SU-DHL-6 (cell line): ENCODE measurements at regions not wholly inside any gene's neighbourhood (a gene's known extent, or its start where the extent isn't known, plus 50 kb on each side); places are given as distances from the start of the nearest gene placed in this dataset.
"Not testable (repeated sequence)": the region's sequence is repeated elsewhere in the genome, so short reads cannot be mapped to it uniquely, and the experiment has no call there.

Source experiments
- H2AFZ ChIP-seq: fragments of 200-600 bp; sonication (generic); 2 replicates; pipeline ENCODE4 v1.6.1; 2014; ENCODE audit warnings: low read depth, mild to moderate bottlenecking, moderate library complexity, mixed read lengths, antibody characterized with exemption, low read length; ENCODE audit not compliant: severe bottlenecking
- H3F3A ChIP-seq: fragments of 200-600 bp; shearing (Covaris generic); 2 replicates; pipeline ENCODE4 v1.6.0; 2016; ENCODE audit warnings: antibody characterized with exemption, mild to moderate bottlenecking; ENCODE audit not compliant: insufficient read depth
- H3K27ac ChIP-seq: fragments of 200-600 bp; sonication (generic); 2 replicates; pipeline ENCODE4 v1.5.1; 2016; ENCODE audit warnings: low read depth, mild to moderate bottlenecking, low read length, moderate library complexity, mixed read lengths
- H3K27me3 ChIP-seq: fragments of 200-600 bp; sonication (generic), shearing (Covaris generic); 2 replicates; pipeline ENCODE4 v1.6.0; 2014; ENCODE audit warnings: mild to moderate bottlenecking, low read length
- H3K36me3 ChIP-seq: fragments of 200-600 bp; sonication (generic); 2 replicates; pipeline ENCODE4 v1.6.1; 2014; ENCODE audit warnings: mild to moderate bottlenecking, low read length, mixed read lengths
- H3K4me2 ChIP-seq: fragments of 300-600, 200-600 bp; shearing (Covaris generic), sonication (generic); 2 replicates; pipeline ENCODE4 v1.6.0; 2014; ENCODE audit warnings: low read length, low read depth, mild to moderate bottlenecking; ENCODE audit not compliant: poor library complexity, severe bottlenecking
- H3K4me3 ChIP-seq: fragments of 200-600 bp; sonication (generic); 2 replicates; pipeline ENCODE4 v1.5.1; 2014; ENCODE audit warnings: antibody characterized with exemption, low read length, mild to moderate bottlenecking, mixed read lengths; ENCODE audit not compliant: insufficient read depth, poor library complexity, severe bottlenecking
- H3K79me2 ChIP-seq: fragments of 200-600 bp; sonication (generic); 2 replicates; pipeline ENCODE4 v1.6.1; 2014; ENCODE audit warnings: mild to moderate bottlenecking, low read length, moderate library complexity; ENCODE audit not compliant: insufficient read depth
- H3K9ac ChIP-seq: fragments of 200-600 bp; sonication (generic); 2 replicates; pipeline ENCODE4 v1.7.0; 2014; ENCODE audit warnings: mild to moderate bottlenecking, low read length
- H3K9me2 ChIP-seq: fragments of 200-600 bp; sonication (generic); replicated peaks from 2 replicates; pipeline ENCODE4 v1.6.1; 2014; ENCODE audit warnings: low read length; ENCODE audit not compliant: insufficient read depth
- H3K9me3 ChIP-seq: fragments of 200-600 bp; sonication (generic); 2 replicates; pipeline ENCODE4 v1.6.1; 2014; ENCODE audit warnings: low read length, mixed read lengths; ENCODE audit not compliant: insufficient read depth
- H4K20me1 ChIP-seq: fragments of 200-600 bp; sonication (generic); 2 replicates; pipeline ENCODE4 v1.6.1; 2014; ENCODE audit warnings: low read depth, mild to moderate bottlenecking, antibody characterized with exemption, low read length, moderate library complexity, mixed read lengths
- EZH2phosphoT487 ChIP-seq: fragments of 200-600 bp; sonication (generic), shearing (Covaris generic); conservative IDR thresholded peaks from 2 replicates; pipeline ENCODE4 v1.6.1; 2018; ENCODE audit warnings: mild to moderate bottlenecking, antibody characterized with exemption, low read length, moderate library complexity, mixed read lengths
- TF ChIP-seq, protein P1 (sequence below): fragments of 200-600 bp; sonication (generic); IDR thresholded peaks from one replicate; pipeline ENCODE4 v1.5.1; 2017; ENCODE audit warnings: antibody characterized with exemption, mild to moderate bottlenecking, low read length, moderate library complexity; ENCODE audit not compliant: insufficient read depth, poor library complexity, severe bottlenecking

DNA sequence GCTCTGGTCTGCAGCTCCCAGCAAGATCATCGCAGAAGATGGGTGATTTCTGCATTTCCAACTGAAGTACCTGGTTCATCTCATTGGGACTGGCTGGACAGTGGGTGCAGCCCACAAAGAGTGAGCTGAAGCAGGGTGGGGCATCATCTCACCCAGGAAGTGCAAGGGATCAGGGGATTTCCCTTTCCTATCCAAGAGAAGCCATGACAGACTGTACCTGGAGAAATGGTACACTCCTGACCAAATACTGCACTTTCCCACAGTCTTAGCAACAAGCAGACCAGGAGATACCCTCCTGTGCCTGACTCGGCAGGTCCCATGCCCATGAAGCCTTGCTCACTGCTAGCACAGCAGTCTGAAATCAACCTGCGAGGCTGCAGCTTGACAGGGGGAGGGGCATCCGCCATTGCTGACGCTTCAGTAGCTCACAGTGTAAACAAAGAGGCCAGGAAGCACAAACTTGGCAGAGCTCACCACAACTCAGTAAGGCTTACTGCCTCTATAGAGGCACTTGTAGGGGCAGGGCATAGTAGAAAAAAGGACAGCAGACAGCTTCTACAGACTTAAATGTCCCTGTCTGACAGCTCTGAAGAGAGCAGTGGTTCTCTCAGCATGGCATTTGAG lies 60.5 kb downstream of the AREG start:
- H3K36me3 ChIP-seq, H3K9me2 ChIP-seq, H3K4me3 ChIP-seq, H3K4me2 ChIP-seq, H3K79me2 ChIP-seq, H4K20me1 ChIP-seq, H3K9me3 ChIP-seq, H3K27ac ChIP-seq, H2AFZ ChIP-seq, H3K27me3 ChIP-seq, H3K9ac ChIP-seq, H3F3A ChIP-seq: not testable (repeated sequence)

DNA sequence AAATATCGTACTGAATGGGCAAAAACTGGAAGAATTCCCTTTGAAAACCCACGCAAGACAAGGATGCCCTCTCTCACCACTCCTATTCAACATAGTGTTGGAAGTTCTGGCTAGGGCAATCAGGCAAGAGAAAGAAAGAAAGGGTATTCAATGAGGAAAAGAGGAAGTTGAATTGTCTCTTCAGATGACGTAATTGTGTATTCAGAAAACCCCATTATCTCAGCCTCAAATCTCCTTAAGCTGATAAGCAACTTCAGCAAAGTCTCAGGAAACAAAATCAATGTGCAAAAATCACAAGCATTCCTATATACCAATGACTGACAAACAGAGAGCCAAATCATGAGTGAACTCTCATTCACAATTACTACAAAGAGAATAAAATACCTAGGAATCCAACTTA lies 64.4 kb downstream of the AREG start:
- not testable (repeated sequence) for H3K9me3 ChIP-seq, H4K20me1 ChIP-seq, H3K9ac ChIP-seq, H3F3A ChIP-seq, H3K4me2 ChIP-seq, H3K27ac ChIP-seq, H2AFZ ChIP-seq, H3K36me3 ChIP-seq, H3K79me2 ChIP-seq, H3K27me3 ChIP-seq, H3K4me3 ChIP-seq, H3K9me2 ChIP-seq

DNA sequence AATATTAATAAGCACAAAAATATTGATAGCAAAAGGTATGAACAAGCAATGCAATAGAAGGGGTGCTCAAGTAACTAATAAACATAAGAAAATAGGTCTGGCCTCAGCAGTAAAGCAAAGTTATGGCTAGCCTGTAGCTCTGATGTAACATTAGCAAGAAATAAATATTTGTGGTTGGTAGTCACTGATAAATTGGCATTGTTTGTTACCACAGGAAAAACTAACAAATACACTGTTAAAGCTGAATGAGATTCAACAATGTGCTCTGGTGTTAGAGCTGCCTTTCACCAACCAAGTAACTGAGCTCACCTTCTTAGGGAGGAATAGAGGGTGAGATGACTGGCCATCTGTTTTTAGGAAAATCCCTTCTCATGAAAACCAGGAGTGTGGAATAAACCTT lies 71.4 kb downstream of the AREG start:
- H3K9me2 ChIP-seq, result no peaks in the 10 kb centered on the region
- TF ChIP-seq, protein P1, sequence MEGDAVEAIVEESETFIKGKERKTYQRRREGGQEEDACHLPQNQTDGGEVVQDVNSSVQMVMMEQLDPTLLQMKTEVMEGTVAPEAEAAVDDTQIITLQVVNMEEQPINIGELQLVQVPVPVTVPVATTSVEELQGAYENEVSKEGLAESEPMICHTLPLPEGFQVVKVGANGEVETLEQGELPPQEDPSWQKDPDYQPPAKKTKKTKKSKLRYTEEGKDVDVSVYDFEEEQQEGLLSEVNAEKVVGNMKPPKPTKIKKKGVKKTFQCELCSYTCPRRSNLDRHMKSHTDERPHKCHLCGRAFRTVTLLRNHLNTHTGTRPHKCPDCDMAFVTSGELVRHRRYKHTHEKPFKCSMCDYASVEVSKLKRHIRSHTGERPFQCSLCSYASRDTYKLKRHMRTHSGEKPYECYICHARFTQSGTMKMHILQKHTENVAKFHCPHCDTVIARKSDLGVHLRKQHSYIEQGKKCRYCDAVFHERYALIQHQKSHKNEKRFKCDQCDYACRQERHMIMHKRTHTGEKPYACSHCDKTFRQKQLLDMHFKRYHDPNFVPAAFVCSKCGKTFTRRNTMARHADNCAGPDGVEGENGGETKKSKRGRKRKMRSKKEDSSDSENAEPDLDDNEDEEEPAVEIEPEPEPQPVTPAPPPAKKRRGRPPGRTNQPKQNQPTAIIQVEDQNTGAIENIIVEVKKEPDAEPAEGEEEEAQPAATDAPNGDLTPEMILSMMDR, result no peak
- TF ChIP-seq EZH2phosphoT487, result no peak
- no peaks in the 10 kb centered on the region for H3K9me3 ChIP-seq
- no peaks in the 10 kb centered on the region for H3K27me3 ChIP-seq
- no peak overlapping the region for H2AFZ ChIP-seq
- no peaks in the 10 kb centered on the region for H4K20me1 ChIP-seq
- H3K9ac ChIP-seq, result no peak overlapping the region
- H3F3A ChIP-seq, result no peaks in the 10 kb centered on the region
- H3K4me3 ChIP-seq, result no peak overlapping the region
- no peak overlapping the region for H3K4me2 ChIP-seq
- no peak overlapping the region for H3K27ac ChIP-seq
- H3K36me3 ChIP-seq, result no peaks in the 10 kb centered on the region
- H3K79me2 ChIP-seq, result no peaks in the 10 kb centered on the region

DNA sequence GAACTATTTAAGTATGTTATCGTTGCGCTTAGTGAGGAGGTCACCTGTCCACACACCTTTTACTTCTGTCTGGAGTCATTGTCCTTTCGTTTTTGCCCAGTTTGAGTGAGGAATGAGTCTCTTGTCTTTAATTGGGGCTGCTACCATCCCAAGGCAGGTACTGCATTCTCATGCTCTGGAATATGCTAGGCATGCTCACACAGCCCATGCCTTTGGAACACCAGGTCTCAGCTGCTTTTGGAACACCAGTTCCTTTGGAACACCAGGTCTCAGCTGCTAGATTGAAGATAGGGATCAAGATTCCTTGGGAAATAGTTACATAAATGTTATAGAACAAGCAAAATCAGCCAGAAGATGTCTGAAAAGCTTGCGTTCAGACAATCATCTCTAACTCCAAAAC lies 73.1 kb downstream of the AREG start:
- Histone ChIP-seq H3F3A (no peaks in the 10 kb centered on the region), H2AFZ (no peak overlapping the region), H4K20me1 (no peaks in the 10 kb centered on the region), H3K9ac (no peak overlapping the region), H3K79me2 (no peaks in the 10 kb centered on the region), H3K27me3 (no peaks in the 10 kb centered on the region), H3K27ac (no peak overlapping the region), H3K9me3 (no peaks in the 10 kb centered on the region), H3K4me3 (no peak overlapping the region), H3K4me2 (no peak overlapping the region), H3K9me2 (no peaks in the 10 kb centered on the region), H3K36me3 (no peaks in the 10 kb centered on the region)
- TF ChIP-seq, protein P1, result no peak
- no peak for TF ChIP-seq EZH2phosphoT487
